Neuron (in vitro differentiated cells): ENCODE measurements at regions not wholly inside any gene's neighbourhood (a gene's known extent, or its start where the extent isn't known, plus 50 kb on each side); places are given as distances from the start of the nearest gene placed in this dataset.
A peak's percentile ranks its signal among the peaks of the same experiment; 100 is the strongest.

Experiments used
- H2AFZ ChIP-seq: one replicate; pipeline ENCODE4 v1.6.1; 2013; ENCODE audit warnings: low read depth, mild to moderate bottlenecking, inconsistent platforms, low read length, moderate library complexity
- H3K27me3 ChIP-seq: one replicate; pipeline ENCODE4 v1.6.1; 2013; ENCODE audit warnings: low read length; ENCODE audit not compliant: insufficient read depth
- H3K36me3 ChIP-seq: one replicate; pipeline ENCODE4 v1.6.1; 2013; ENCODE audit warnings: low read length; ENCODE audit not compliant: insufficient read depth
- H3K4me1 ChIP-seq: one replicate; pipeline ENCODE4 v1.6.1; 2013; ENCODE audit warnings: low read length; ENCODE audit not compliant: insufficient read depth
- H3K4me3 ChIP-seq: 2 replicates; pipeline ENCODE4 v1.5.1; 2013; ENCODE audit warnings: mild to moderate bottlenecking, low read length, moderate library complexity
- H3K9me3 ChIP-seq: one replicate; pipeline ENCODE4 v1.6.1; 2013; ENCODE audit warnings: low read length

- H2AFZ ChIP-seq: no peak overlapping the region
Measured at GRCh38 chr4:18518098-18518497, 496.5 kb upstream of the LCORL start.

DNA sequence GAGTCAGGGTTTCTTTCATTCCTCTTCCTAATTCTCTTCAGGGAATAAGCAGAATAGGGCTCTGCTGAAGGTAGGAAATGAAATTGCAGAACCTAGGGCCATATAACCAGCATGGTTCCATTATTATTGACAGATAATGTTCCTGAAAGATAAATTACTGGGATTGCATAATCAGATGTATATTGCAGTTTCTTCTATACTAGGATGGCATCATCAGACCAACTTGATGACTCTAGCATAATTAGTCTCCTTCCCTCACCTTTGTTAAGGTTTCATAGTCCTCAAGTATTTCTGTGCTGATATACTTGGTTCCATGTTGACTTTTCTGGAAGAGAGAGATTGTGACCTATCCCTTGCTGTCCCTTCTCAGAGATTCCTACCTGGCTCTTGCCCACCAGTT lies 492.3 kb upstream of the LCORL start:
- no peak overlapping the region for H2AFZ ChIP-seq
- H3K36me3 ChIP-seq: no peaks in the 10 kb centered on the region
- no peaks in the 10 kb centered on the region for H3K27me3 ChIP-seq
- H3K4me3 ChIP-seq: no peak overlapping the region
- no peaks in the 10 kb centered on the region for H3K9me3 ChIP-seq
- H3K4me1 ChIP-seq: peaks cover 19% of the 10 kb centered on the region

More at GRCh38 chr4:18518098-18518497, 496.5 kb upstream of the LCORL start:
- no peaks in the 10 kb centered on the region for H3K27me3 ChIP-seq
- H3K36me3 ChIP-seq: no peaks in the 10 kb centered on the region
- no peak overlapping the region for H3K4me3 ChIP-seq
- peaks cover 11% of the 10 kb centered on the region for H3K4me1 ChIP-seq
- no peaks in the 10 kb centered on the region for H3K9me3 ChIP-seq

- no peaks in the 10 kb centered on the region for H3K9me3 ChIP-seq
- H3K4me1 ChIP-seq: peaks cover 21% of the 10 kb centered on the region
- H3K36me3 ChIP-seq: no peaks in the 10 kb centered on the region
- no peak overlapping the region for H2AFZ ChIP-seq
- H3K4me3 ChIP-seq: no peak overlapping the region
- H3K27me3 ChIP-seq: no peaks in the 10 kb centered on the region
Measured at GRCh38 chr4:18512718-18513117, 491.2 kb upstream of the LCORL start.

DNA sequence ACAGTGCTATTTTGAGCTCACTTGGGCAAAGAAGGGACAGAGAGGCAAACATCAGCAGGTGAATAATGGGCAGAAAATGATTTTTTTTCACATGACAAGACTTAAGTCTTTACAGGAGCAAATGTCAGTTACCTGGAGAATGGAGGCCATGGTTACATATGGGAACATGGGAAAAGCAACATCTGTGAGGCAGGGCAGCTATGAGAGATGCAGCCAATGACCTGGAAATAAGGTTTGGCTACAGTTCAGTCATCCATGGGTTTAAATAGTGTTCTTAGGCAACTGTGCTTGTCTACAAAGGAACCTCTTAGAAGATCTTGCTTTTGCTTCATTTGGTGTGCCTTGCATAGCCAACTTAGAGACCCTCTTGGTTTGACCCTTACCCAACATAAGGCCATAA lies 490.2 kb upstream of the LCORL start:
- H3K4me3 ChIP-seq: no peak overlapping the region
- no peaks in the 10 kb centered on the region for H3K9me3 ChIP-seq
- no peaks in the 10 kb centered on the region for H3K27me3 ChIP-seq
- peaks cover 21% of the 10 kb centered on the region for H3K4me1 ChIP-seq
- H3K36me3 ChIP-seq: no peaks in the 10 kb centered on the region
- no peak overlapping the region for H2AFZ ChIP-seq

- Histone ChIP-seq H3K4me1 (peaks cover 21% of the 10 kb centered on the region), H3K9me3 (no peaks in the 10 kb centered on the region), H2AFZ (peak overlapping the region; percentile 18), H3K27me3 (no peaks in the 10 kb centered on the region), H3K4me3 (no peak overlapping the region), H3K36me3 (no peaks in the 10 kb centered on the region)
Measured at GRCh38 chr4:18508786-18509185, 487.2 kb upstream of the LCORL start.

DNA sequence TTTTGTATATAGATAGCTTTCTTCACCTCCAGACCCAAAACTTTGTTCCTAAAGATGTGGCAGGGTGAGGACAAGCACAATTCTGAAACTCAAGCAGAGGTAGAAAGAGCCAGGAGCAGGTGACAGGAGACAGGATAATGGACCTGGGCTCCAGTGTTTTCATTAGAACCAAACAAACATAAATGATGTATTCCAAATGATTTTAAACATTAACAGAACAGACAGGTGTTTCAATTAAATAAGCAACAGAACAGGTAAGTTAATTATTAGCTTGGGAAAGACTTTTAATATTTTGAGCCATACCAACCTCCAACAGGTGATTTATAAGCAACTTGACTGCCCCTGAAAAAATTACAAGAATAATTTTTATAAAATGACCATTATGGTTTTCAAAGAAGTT lies 459.4 kb upstream of the LCORL start:
- Histone ChIP-seq H3K27me3 (no peaks in the 10 kb centered on the region), H3K9me3 (no peaks in the 10 kb centered on the region), H2AFZ (no peak overlapping the region), H3K4me3 (no peak overlapping the region), H3K36me3 (no peaks in the 10 kb centered on the region), H3K4me1 (no peaks in the 10 kb centered on the region)

DNA sequence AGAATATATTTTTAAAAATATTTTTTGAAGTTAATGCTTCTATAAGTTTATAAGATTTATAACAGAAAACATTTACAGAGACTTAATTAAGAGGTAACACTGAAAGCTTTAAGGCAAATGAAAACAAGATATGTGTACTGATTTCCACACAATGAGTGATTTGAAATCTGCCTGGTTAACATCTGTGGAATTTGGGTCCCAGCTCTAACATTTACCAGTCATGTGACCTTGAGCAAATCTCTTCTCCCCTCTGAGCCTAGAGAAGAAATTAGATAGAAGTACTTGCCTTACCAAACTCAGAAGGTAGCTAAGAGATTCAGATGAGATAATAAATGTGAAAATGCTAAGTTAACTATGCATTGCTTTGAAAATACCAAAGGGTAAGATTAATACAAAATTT lies 458.8 kb upstream of the LCORL start:
- H3K36me3 ChIP-seq: no peaks in the 10 kb centered on the region
- no peaks in the 10 kb centered on the region for H3K27me3 ChIP-seq
- H3K4me1 ChIP-seq: no peaks in the 10 kb centered on the region
- H3K9me3 ChIP-seq: no peaks in the 10 kb centered on the region
- no peak overlapping the region for H3K4me3 ChIP-seq
- no peak overlapping the region for H2AFZ ChIP-seq

DNA sequence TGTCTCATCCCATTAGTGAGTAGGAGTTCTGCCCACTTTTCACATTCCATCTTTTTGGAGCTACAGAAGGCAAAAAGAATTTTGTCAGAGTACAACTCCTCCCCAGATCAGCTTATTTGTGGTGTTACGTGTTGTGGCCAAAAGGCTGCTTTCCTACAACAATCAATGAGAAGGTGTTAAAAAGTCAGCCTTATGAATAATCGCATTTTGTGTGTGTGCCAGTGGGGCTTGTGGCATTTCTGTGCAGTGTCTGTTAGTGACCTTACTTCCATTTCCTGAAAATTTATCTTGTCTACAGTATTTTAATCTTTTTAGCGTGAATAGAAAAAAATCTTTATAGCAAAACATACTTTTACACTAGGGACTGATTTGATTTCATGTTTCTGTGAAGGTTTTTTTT lies 458.3 kb upstream of the LCORL start:
- Histone ChIP-seq H3K27me3 (no peaks in the 10 kb centered on the region), H3K4me3 (no peak overlapping the region), H2AFZ (no peak overlapping the region), H3K9me3 (no peaks in the 10 kb centered on the region), H3K4me1 (peaks cover 5% of the 10 kb centered on the region), H3K36me3 (no peaks in the 10 kb centered on the region)

- H3K27me3 ChIP-seq: no peaks in the 10 kb centered on the region
- H3K4me1 ChIP-seq: no peaks in the 10 kb centered on the region
- H3K9me3 ChIP-seq: no peaks in the 10 kb centered on the region
- no peak overlapping the region for H3K4me3 ChIP-seq
- H2AFZ ChIP-seq: no peak overlapping the region
- H3K36me3 ChIP-seq: no peaks in the 10 kb centered on the region
Measured at GRCh38 chr4:18463987-18464559, 442.5 kb upstream of the LCORL start.

DNA sequence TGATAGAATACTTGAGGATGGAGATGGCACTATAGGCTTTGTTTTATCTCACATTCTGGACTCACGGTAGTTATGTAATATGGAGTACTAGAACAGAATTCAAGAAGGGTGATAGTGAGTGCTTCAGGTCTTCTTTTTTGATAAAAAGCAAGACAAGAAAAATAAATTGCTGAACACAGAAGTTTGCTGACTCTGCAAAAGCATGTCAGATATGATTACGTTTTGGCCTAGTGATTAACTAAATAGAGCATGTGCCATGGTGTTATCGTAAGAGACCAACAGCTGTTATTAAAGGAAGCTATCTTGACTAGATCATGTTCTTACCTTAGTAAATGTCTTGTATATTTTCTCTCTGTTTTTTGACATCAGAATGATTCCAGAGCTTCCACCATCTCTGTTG lies 436.9 kb upstream of the LCORL start:
- Histone ChIP-seq H3K36me3 (no peaks in the 10 kb centered on the region), H3K4me1 (no peaks in the 10 kb centered on the region), H3K4me3 (no peak overlapping the region), H3K9me3 (no peaks in the 10 kb centered on the region), H3K27me3 (no peaks in the 10 kb centered on the region), H2AFZ (no peak overlapping the region)

DNA sequence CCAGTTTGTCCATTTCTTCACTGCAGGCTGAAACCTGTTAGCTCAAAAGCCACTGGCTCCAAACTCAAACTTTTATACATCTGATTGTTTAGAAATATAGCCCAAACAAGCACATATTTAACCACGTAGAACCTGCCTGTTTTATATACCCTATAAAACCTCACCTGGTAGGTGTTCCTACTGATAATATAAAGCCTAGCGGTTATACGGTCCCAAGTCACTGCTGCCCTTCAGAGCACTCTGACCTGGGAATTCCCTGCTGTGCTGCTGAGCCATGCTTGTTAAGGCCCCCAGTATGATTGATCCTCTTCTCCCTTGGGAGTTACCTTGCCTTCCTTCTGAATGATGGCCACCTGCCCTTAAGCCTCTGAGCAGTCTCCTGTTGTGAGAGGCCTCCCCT lies 432.8 kb upstream of the LCORL start:
- no peaks in the 10 kb centered on the region for H3K36me3 ChIP-seq
- no peak overlapping the region for H3K4me3 ChIP-seq
- no peaks in the 10 kb centered on the region for H3K9me3 ChIP-seq
- no peaks in the 10 kb centered on the region for H3K27me3 ChIP-seq
- no peaks in the 10 kb centered on the region for H3K4me1 ChIP-seq
- H2AFZ ChIP-seq: no peak overlapping the region

DNA sequence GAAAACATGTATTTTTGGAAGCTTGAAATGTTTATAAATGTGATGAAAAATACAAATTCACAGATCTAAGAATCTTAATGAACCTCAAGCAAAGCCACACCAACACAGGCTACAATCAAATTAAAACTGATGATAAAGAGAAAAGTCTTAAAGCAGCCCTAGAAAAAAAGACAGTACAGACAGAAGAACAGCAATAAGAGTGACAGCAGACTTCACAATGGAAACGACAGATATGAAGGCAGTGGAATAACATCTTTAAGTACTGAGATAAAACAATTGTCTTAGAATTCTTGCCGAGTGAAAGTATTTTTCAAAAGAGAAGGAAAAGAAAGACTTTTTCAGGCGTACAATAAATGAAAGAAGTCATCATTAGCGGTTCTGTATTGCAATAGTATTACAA lies 423.6 kb upstream of the LCORL start:
- Histone ChIP-seq H2AFZ (no peak overlapping the region), H3K27me3 (no peaks in the 10 kb centered on the region), H3K36me3 (no peaks in the 10 kb centered on the region), H3K9me3 (no peaks in the 10 kb centered on the region), H3K4me3 (no peak overlapping the region), H3K4me1 (no peaks in the 10 kb centered on the region)

DNA sequence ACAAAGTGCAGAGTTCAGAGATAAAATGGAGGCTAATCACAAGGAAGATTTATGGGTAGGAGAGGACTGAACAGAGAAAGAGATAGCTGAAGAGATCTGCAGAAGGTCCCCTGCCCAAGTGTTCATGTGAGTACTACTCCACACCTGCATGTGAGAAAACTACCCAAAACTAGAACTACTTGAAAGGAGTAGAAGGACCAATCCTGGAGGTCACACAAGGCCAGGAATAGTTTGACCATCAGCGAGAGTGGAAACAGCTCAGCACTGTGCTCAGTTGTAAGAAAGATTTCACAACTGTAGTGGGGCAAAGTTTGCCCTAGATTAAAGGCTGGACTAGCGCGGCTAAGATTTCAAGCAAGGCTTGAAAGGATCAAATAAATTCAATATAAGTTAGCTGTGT lies 422.7 kb upstream of the LCORL start:
- Histone ChIP-seq H3K4me3 (no peak overlapping the region), H3K27me3 (no peaks in the 10 kb centered on the region), H2AFZ (no peak overlapping the region), H3K9me3 (no peaks in the 10 kb centered on the region), H3K36me3 (no peaks in the 10 kb centered on the region), H3K4me1 (no peaks in the 10 kb centered on the region)

- H2AFZ ChIP-seq: no peak overlapping the region
- H3K9me3 ChIP-seq: no peaks in the 10 kb centered on the region
- no peaks in the 10 kb centered on the region for H3K27me3 ChIP-seq
Measured at GRCh38 chr4:18442957-18443356, 421.4 kb upstream of the LCORL start.

More at GRCh38 chr4:18442957-18443356, 421.4 kb upstream of the LCORL start:
- no peaks in the 10 kb centered on the region for H3K36me3 ChIP-seq
- no peaks in the 10 kb centered on the region for H3K4me1 ChIP-seq
- H3K4me3 ChIP-seq: no peak overlapping the region
